ENCODE measurements at regions not wholly inside any gene's neighbourhood (a gene's known extent, or its start where the extent isn't known, plus 50 kb on each side); places are given as distances from the start of the nearest gene placed in this dataset.

- no peak for ATAC-seq
Observed at GRCh38 chr3:88369337-88369736, 219.6 kb downstream of the C3orf38 start.

DNA sequence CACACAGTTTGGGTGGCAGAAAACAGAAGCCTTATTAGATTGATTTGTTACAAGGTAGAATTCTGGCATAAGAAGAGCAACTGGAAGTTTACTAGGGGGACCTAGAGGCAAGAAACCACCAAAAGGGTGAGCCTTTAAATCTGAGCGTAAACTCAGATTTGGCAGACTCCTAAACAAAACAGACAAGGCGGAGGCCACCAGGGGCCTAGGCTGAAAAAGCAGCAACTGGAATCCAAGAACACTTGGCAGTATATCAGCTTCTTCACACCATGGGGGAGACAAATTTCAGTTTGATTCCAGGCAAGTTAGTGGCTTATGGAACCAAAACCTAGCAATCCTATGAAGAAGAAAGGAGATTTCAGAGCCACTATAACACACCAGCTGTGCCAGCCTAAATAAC lies 220.0 kb downstream of the C3orf38 start:
- Histone ChIP-seq H3K4me1 (ENCODE audit: control insufficient read depth, insufficient read depth, low read length) (no peaks in the 10 kb centered on the region), H3K27me3 (ENCODE audit: control insufficient read depth, insufficient read depth, low read length) (no peaks in the 10 kb centered on the region), H3K36me3 (ENCODE audit: control insufficient read depth, insufficient read depth, low read length) (no peaks in the 10 kb centered on the region), H3K9me3 (ENCODE audit: control insufficient read depth, insufficient read depth, low read depth, low read length) (no peaks in the 10 kb centered on the region; the same call in 1 of the 2 replicates), H3K27ac (ENCODE audit: low read length) (no peak overlapping the region), H3K4me3 (ENCODE audit: low read depth in 2 of 2, low read length in 2 of 2) (no peak overlapping the region)
- in situ Hi-C loops (cut with HindIII; ENCODE audit: low pct_unique_long_range_greater_than_20kb, low sequenced_read_pairs) (no loop called here), intact Hi-C loops (cut with micrococcal nuclease; ENCODE audit: unreplicated experiment) (no loop called here)
- POLR2A ChIA-PET = no interaction called here
- ATAC-seq (no peak), DNase-seq (ENCODE audit: low read depth, low spot score) (no peak)
- BruUV-seq (replicated peaks) = no TSS peak
- CTCF ChIA-PET = no interaction called here
- TF ChIP-seq CTCF (IDR thresholded peaks at IDR 0.05) (no peak), TCF7L2 (IDR thresholded peaks at IDR 0.05; ENCODE audit: low read depth, low read length) (no peak), SIN3A (IDR thresholded peaks at IDR 0.05; ENCODE audit: borderline replicate concordance, insufficient read depth, low read depth, low read length) (no peak), POLR2AphosphoS5 (IDR thresholded peaks at IDR 0.05; ENCODE audit: low read depth, low read length) (no peak), REST (IDR thresholded peaks at IDR 0.05; ENCODE audit: insufficient read depth in 1 of 2, low read depth in 2 of 2, low read length in 1 of 2) (no peak)

More at GRCh38 chr3:88369337-88369736, 219.6 kb downstream of the C3orf38 start:
- Histone ChIP-seq H3K4me1 (ENCODE audit: control insufficient read depth, insufficient read depth, low read length) (no peaks in the 10 kb centered on the region), H3K4me3 (ENCODE audit: low read depth in 2 of 2, low read length in 2 of 2) (no peak overlapping the region), H3K27me3 (ENCODE audit: control insufficient read depth, insufficient read depth, low read length) (no peaks in the 10 kb centered on the region), H3K9me3 (ENCODE audit: control insufficient read depth, insufficient read depth, low read depth, low read length) (no peaks in the 10 kb centered on the region; the same call in 1 of the 2 replicates), H3K36me3 (ENCODE audit: control insufficient read depth, insufficient read depth, low read length) (no peaks in the 10 kb centered on the region), H3K27ac (ENCODE audit: low read length) (no peak overlapping the region)
- CTCF ChIA-PET = no interaction called here
- POLR2A ChIA-PET = no interaction called here
- DNase-seq (ENCODE audit: low read depth, low spot score) = no peak
- in situ Hi-C loops (cut with HindIII; ENCODE audit: low pct_unique_long_range_greater_than_20kb, low sequenced_read_pairs) = no loop called here
- no TSS peak for BruUV-seq (replicated peaks)
- intact Hi-C loops (cut with micrococcal nuclease; ENCODE audit: unreplicated experiment) = no loop called here
- TF ChIP-seq POLR2AphosphoS5 (IDR thresholded peaks at IDR 0.05; ENCODE audit: low read depth, low read length) (no peak), CTCF (IDR thresholded peaks at IDR 0.05) (no peak), SIN3A (IDR thresholded peaks at IDR 0.05; ENCODE audit: borderline replicate concordance, insufficient read depth, low read depth, low read length) (no peak), TCF7L2 (IDR thresholded peaks at IDR 0.05; ENCODE audit: low read depth, low read length) (no peak), REST (IDR thresholded peaks at IDR 0.05; ENCODE audit: insufficient read depth in 1 of 2, low read depth in 2 of 2, low read length in 1 of 2) (no peak)

All from Panc1 (cell line).